ENCODE measurements at regions not wholly inside any gene's neighbourhood (a gene's known extent, or its start where the extent isn't known, plus 50 kb on each side); places are given as distances from the start of the nearest gene placed in this dataset.
"Not testable (repeated sequence)": the region's sequence is repeated elsewhere in the genome, so short reads cannot be mapped to it uniquely, and the experiment has no call there.

- no peak for DNase-seq (ENCODE audit: low spot score)
- H3K4me1 Mint-ChIP-seq (ENCODE audit: low read depth) = no peaks in the 10 kb centered on the region
- no peak overlapping the region for H3K27ac Mint-ChIP-seq
- H3K4me3 Mint-ChIP-seq = no peak overlapping the region
- H3K36me3 Mint-ChIP-seq (ENCODE audit: low read depth) = no peaks in the 10 kb centered on the region
- peaks cover 9% of the 10 kb centered on the region for H3K9me3 Mint-ChIP-seq
- no peaks in the 10 kb centered on the region for H3K27me3 Mint-ChIP-seq (ENCODE audit: insufficient read depth)
- intact Hi-C loops (cut with micrococcal nuclease) = no loop called here
Measured at GRCh38 chr13:63773476-63773875, 2357.8 kb upstream of the PCDH20 start.

- H3K4me1 Mint-ChIP-seq (ENCODE audit: low read depth); H3K4me3 Mint-ChIP-seq; H3K27ac Mint-ChIP-seq; DNase-seq (ENCODE audit: low spot score); H3K27me3 Mint-ChIP-seq (ENCODE audit: insufficient read depth); H3K9me3 Mint-ChIP-seq; intact Hi-C loops (cut with micrococcal nuclease); H3K36me3 Mint-ChIP-seq (ENCODE audit: low read depth): not testable (repeated sequence)
Measured at GRCh38 chr13:63757683-63758082, 2342.0 kb upstream of the PCDH20 start.

GRCh38 chr13:63749857-63750256 lies 2334.2 kb upstream of the PCDH20 start:
- H3K27ac Mint-ChIP-seq; H3K4me3 Mint-ChIP-seq; H3K4me1 Mint-ChIP-seq (ENCODE audit: low read depth); DNase-seq (ENCODE audit: low spot score); intact Hi-C loops (cut with micrococcal nuclease); H3K27me3 Mint-ChIP-seq (ENCODE audit: insufficient read depth); H3K9me3 Mint-ChIP-seq; H3K36me3 Mint-ChIP-seq (ENCODE audit: low read depth): not testable (repeated sequence)

GRCh38 chr13:63741814-63742101 lies 2326.1 kb upstream of the PCDH20 start:
- DNase-seq (ENCODE audit: low spot score); intact Hi-C loops (cut with micrococcal nuclease); H3K27ac Mint-ChIP-seq; H3K4me1 Mint-ChIP-seq (ENCODE audit: low read depth); H3K27me3 Mint-ChIP-seq (ENCODE audit: insufficient read depth); H3K9me3 Mint-ChIP-seq; H3K36me3 Mint-ChIP-seq (ENCODE audit: low read depth); H3K4me3 Mint-ChIP-seq: not testable (repeated sequence)

GRCh38 chr13:63741029-63741813 lies 2325.6 kb upstream of the PCDH20 start:
- H3K27ac Mint-ChIP-seq = no peak overlapping the region
- H3K36me3 Mint-ChIP-seq (ENCODE audit: low read depth) = no peaks in the 10 kb centered on the region
- no peak overlapping the region for H3K4me3 Mint-ChIP-seq
- no peak for DNase-seq (ENCODE audit: low spot score)
- H3K27me3 Mint-ChIP-seq (ENCODE audit: insufficient read depth) = no peaks in the 10 kb centered on the region
- H3K9me3 Mint-ChIP-seq = peaks cover 3% of the 10 kb centered on the region
- H3K4me1 Mint-ChIP-seq (ENCODE audit: low read depth) = no peaks in the 10 kb centered on the region
- intact Hi-C loops (cut with micrococcal nuclease) = no loop called here

- H3K9me3 Mint-ChIP-seq; H3K4me3 Mint-ChIP-seq; H3K27me3 Mint-ChIP-seq (ENCODE audit: insufficient read depth); H3K4me1 Mint-ChIP-seq (ENCODE audit: low read depth); H3K27ac Mint-ChIP-seq; H3K36me3 Mint-ChIP-seq (ENCODE audit: low read depth); DNase-seq (ENCODE audit: low spot score); intact Hi-C loops (cut with micrococcal nuclease): not testable (repeated sequence)
Measured at GRCh38 chr13:63739112-63739735, 2323.6 kb upstream of the PCDH20 start.

GRCh38 chr13:63737418-63737817 lies 2321.8 kb upstream of the PCDH20 start:
- intact Hi-C loops (cut with micrococcal nuclease) = no loop called here
- Mint-ChIP-seq H3K4me3 (no peak overlapping the region), H3K4me1 (ENCODE audit: low read depth) (no peaks in the 10 kb centered on the region), H3K27ac (no peak overlapping the region), H3K36me3 (ENCODE audit: low read depth) (no peaks in the 10 kb centered on the region), H3K9me3 (peaks cover 3% of the 10 kb centered on the region), H3K27me3 (ENCODE audit: insufficient read depth) (no peaks in the 10 kb centered on the region)
- DNase-seq (ENCODE audit: low spot score) = no peak

GRCh38 chr13:63731896-63732295 lies 2316.2 kb upstream of the PCDH20 start:
- Mint-ChIP-seq H3K9me3 (peaks cover 2% of the 10 kb centered on the region), H3K27me3 (ENCODE audit: insufficient read depth) (no peaks in the 10 kb centered on the region), H3K27ac (no peak overlapping the region), H3K36me3 (ENCODE audit: low read depth) (no peaks in the 10 kb centered on the region), H3K4me3 (no peak overlapping the region), H3K4me1 (ENCODE audit: low read depth) (no peaks in the 10 kb centered on the region)
- intact Hi-C loops (cut with micrococcal nuclease) = no loop called here
- DNase-seq (ENCODE audit: low spot score) = no peak

GRCh38 chr13:63712159-63712558 lies 2296.5 kb upstream of the PCDH20 start:
- H3K27ac Mint-ChIP-seq; H3K27me3 Mint-ChIP-seq (ENCODE audit: insufficient read depth); H3K4me1 Mint-ChIP-seq (ENCODE audit: low read depth); H3K36me3 Mint-ChIP-seq (ENCODE audit: low read depth); H3K9me3 Mint-ChIP-seq; DNase-seq (ENCODE audit: low spot score); intact Hi-C loops (cut with micrococcal nuclease); H3K4me3 Mint-ChIP-seq: not testable (repeated sequence)

GRCh38 chr13:63706751-63707150 lies 2291.1 kb upstream of the PCDH20 start:
- intact Hi-C loops (cut with micrococcal nuclease) = no loop called here
- H3K4me1 Mint-ChIP-seq (ENCODE audit: low read depth) = no peaks in the 10 kb centered on the region
- H3K27ac Mint-ChIP-seq = no peak overlapping the region
- no peaks in the 10 kb centered on the region for H3K36me3 Mint-ChIP-seq (ENCODE audit: low read depth)
- H3K27me3 Mint-ChIP-seq (ENCODE audit: insufficient read depth) = no peaks in the 10 kb centered on the region
- H3K4me3 Mint-ChIP-seq = no peak overlapping the region
- peaks cover 5% of the 10 kb centered on the region for H3K9me3 Mint-ChIP-seq
- DNase-seq (ENCODE audit: low spot score) = no peak

- H3K36me3 Mint-ChIP-seq (ENCODE audit: low read depth) = no peaks in the 10 kb centered on the region
- intact Hi-C loops (cut with micrococcal nuclease) = no loop called here
- no peak for DNase-seq (ENCODE audit: low spot score)
- no peak overlapping the region for H3K4me3 Mint-ChIP-seq
- H3K9me3 Mint-ChIP-seq = peaks cover 5% of the 10 kb centered on the region
- H3K27me3 Mint-ChIP-seq (ENCODE audit: insufficient read depth) = no peaks in the 10 kb centered on the region
- no peak overlapping the region for H3K27ac Mint-ChIP-seq
- no peaks in the 10 kb centered on the region for H3K4me1 Mint-ChIP-seq (ENCODE audit: low read depth)
Measured at GRCh38 chr13:63704521-63704920, 2288.9 kb upstream of the PCDH20 start.

GRCh38 chr13:63700350-63700749 lies 2284.7 kb upstream of the PCDH20 start:
- Mint-ChIP-seq H3K4me1 (ENCODE audit: low read depth) (no peaks in the 10 kb centered on the region), H3K27me3 (ENCODE audit: insufficient read depth) (no peaks in the 10 kb centered on the region), H3K27ac (no peak overlapping the region), H3K9me3 (peaks cover 5% of the 10 kb centered on the region), H3K4me3 (no peak overlapping the region), H3K36me3 (ENCODE audit: low read depth) (no peaks in the 10 kb centered on the region)
- no peak for DNase-seq (ENCODE audit: low spot score)
- intact Hi-C loops (cut with micrococcal nuclease) = no loop called here

GRCh38 chr13:63699948-63700347 lies 2284.3 kb upstream of the PCDH20 start:
- Mint-ChIP-seq H3K4me1 (ENCODE audit: low read depth) (no peaks in the 10 kb centered on the region), H3K9me3 (peaks cover 5% of the 10 kb centered on the region), H3K4me3 (no peak overlapping the region), H3K36me3 (ENCODE audit: low read depth) (no peaks in the 10 kb centered on the region), H3K27ac (no peak overlapping the region), H3K27me3 (ENCODE audit: insufficient read depth) (no peaks in the 10 kb centered on the region)
- DNase-seq (ENCODE audit: low spot score) = no peak
- intact Hi-C loops (cut with micrococcal nuclease) = no loop called here

GRCh38 chr13:63696055-63696454 lies 2280.4 kb upstream of the PCDH20 start:
- DNase-seq (ENCODE audit: low spot score) = no peak
- intact Hi-C loops (cut with micrococcal nuclease) = no loop called here
- Mint-ChIP-seq H3K4me3 (no peak overlapping the region), H3K27ac (no peak overlapping the region), H3K4me1 (ENCODE audit: low read depth) (no peaks in the 10 kb centered on the region), H3K36me3 (ENCODE audit: low read depth) (no peaks in the 10 kb centered on the region), H3K27me3 (ENCODE audit: insufficient read depth) (no peaks in the 10 kb centered on the region), H3K9me3 (peaks cover 4% of the 10 kb centered on the region)

All from activated T-helper 1 cell treated with anti-CD3 and anti-CD28 coated beads, Interleukin-12 subunit alpha, Interleukin-12 subunit beta, Interleukin-2, Interleukin-4 antibody, amounts not matched to agents 30 ng/mL and 10 ng/mL and 1 ng/mL, durations not matched to agents 14 hours and 24 hours and 36 hours (primary cell).